ENCODE measurements at regions not wholly inside any gene's neighbourhood (a gene's known extent, or its start where the extent isn't known, plus 50 kb on each side); places are given as distances from the start of the nearest gene placed in this dataset.
"Not testable (repeated sequence)": the region's sequence is repeated elsewhere in the genome, so short reads cannot be mapped to it uniquely, and the experiment has no call there.

GRCh38 chr16:72729552-72729951 is 318.4 kb downstream of the ZFHX3 start:
- DNase-seq (ENCODE audit: low read depth): not testable (repeated sequence)

- DNase-seq (ENCODE audit: low read depth): no peak
Observed at GRCh38 chr16:72728516-72728915, 319.4 kb downstream of the ZFHX3 start.

GRCh38 chr16:72727565-72727964 is 320.4 kb downstream of the ZFHX3 start:
- DNase-seq (ENCODE audit: low read depth): no peak

- DNase-seq (ENCODE audit: low read depth): no peak
Observed at GRCh38 chr16:72725643-72726042, 322.3 kb downstream of the ZFHX3 start.

- DNase-seq (ENCODE audit: low read depth): no peak
Observed at GRCh38 chr16:72723781-72724180, 324.1 kb downstream of the ZFHX3 start.

GRCh38 chr16:72722552-72722951 is 325.4 kb downstream of the ZFHX3 start:
- no peak for DNase-seq (ENCODE audit: low read depth)

GRCh38 chr16:72721981-72722380 is 325.9 kb downstream of the ZFHX3 start:
- DNase-seq (ENCODE audit: low read depth): no peak

- DNase-seq (ENCODE audit: low read depth): no peak
Observed at GRCh38 chr16:72715267-72715666, 332.7 kb downstream of the ZFHX3 start.

- DNase-seq (ENCODE audit: low read depth): no peak
Observed at GRCh38 chr16:72711823-72712222, 336.1 kb downstream of the ZFHX3 start.

GRCh38 chr16:72705801-72706200 is 342.1 kb downstream of the ZFHX3 start:
- DNase-seq (ENCODE audit: low read depth): no peak

GRCh38 chr16:72704746-72705372 is 343.1 kb downstream of the ZFHX3 start:
- DNase-seq (ENCODE audit: low read depth): no peak

- DNase-seq (ENCODE audit: low read depth): no peak
Observed at GRCh38 chr16:72689851-72690250, 358.1 kb downstream of the ZFHX3 start.

GRCh38 chr16:72680732-72681131 is 367.2 kb downstream of the ZFHX3 start:
- DNase-seq (ENCODE audit: low read depth): no peak

- no peak for DNase-seq (ENCODE audit: low read depth)
Observed at GRCh38 chr16:72679856-72680255, 368.1 kb downstream of the ZFHX3 start.

- no peak for DNase-seq (ENCODE audit: low read depth)
Observed at GRCh38 chr16:72677662-72678447, 370.1 kb downstream of the ZFHX3 start.

GRCh38 chr16:72673118-72673517 is 374.8 kb downstream of the ZFHX3 start:
- no peak for DNase-seq (ENCODE audit: low read depth)

- no peak for DNase-seq (ENCODE audit: low read depth)
Observed at GRCh38 chr16:72666267-72666666, 381.7 kb downstream of the ZFHX3 start.

GRCh38 chr16:72665701-72666100 is 382.2 kb downstream of the ZFHX3 start:
- no peak for DNase-seq (ENCODE audit: low read depth)

GRCh38 chr16:72664509-72665408 is 383.2 kb downstream of the ZFHX3 start:
- peak; percentile 86 for DNase-seq (ENCODE audit: low read depth)

- no peak for DNase-seq (ENCODE audit: low read depth)
Observed at GRCh38 chr16:72664056-72664508, 383.8 kb downstream of the ZFHX3 start.

GRCh38 chr16:72658888-72659717 is 388.8 kb downstream of the ZFHX3 start:
- no peak for DNase-seq (ENCODE audit: low read depth)

- no peak for DNase-seq (ENCODE audit: low read depth)
Observed at GRCh38 chr16:72657791-72658190, 390.1 kb downstream of the ZFHX3 start.
